ENCODE measurements at regions not wholly inside any gene's neighbourhood (a gene's known extent, or its start where the extent isn't known, plus 50 kb on each side); places are given as distances from the start of the nearest gene placed in this dataset.

GRCh38 chr6:168885751-168886742 lies 367.6 kb downstream of the THBS2 start:
- no peak for TF ChIP-seq POLR2A (IDR thresholded peaks at IDR 0.05)
- no peak for TF ChIP-seq CTCF (IDR thresholded peaks at IDR 0.05)

Data from body of pancreas (tissue), 4 donors.